DND-41 (cell line): ENCODE measurements at regions not wholly inside any gene's neighbourhood (a gene's known extent, or its start where the extent isn't known, plus 50 kb on each side); places are given as distances from the start of the nearest gene placed in this dataset.

Experiments
- ATAC-seq: fragments of 200-7000 bp; cut with Tn5 transposase; 3 replicates; pipeline ENCODE4 v1.9.1; 2021; ENCODE audit warnings: low read depth; ENCODE audit not compliant: insufficient read depth
- DNase-seq: peaks from one replicate; pipeline ENCODE4 v3.0.0-alpha.2; 2020
- H2AFZ ChIP-seq: 2 replicates; pipeline ENCODE4 v1.6.0; 2012; ENCODE audit warnings: low read depth, low read length
- H3K27ac ChIP-seq: 2 replicates; pipeline ENCODE4 v1.5.1; 2012; ENCODE audit warnings: low read length, inconsistent platforms
- H3K27me3 ChIP-seq: fragments of 200-600 bp; sonication (generic); 2 replicates; pipeline ENCODE4 v1.6.0; 2012; ENCODE audit warnings: low read length, mild to moderate bottlenecking, inconsistent platforms; ENCODE audit not compliant: insufficient read depth, poor library complexity
- H3K36me3 ChIP-seq: 2 replicates; pipeline ENCODE4 v1.5.1; 2012; ENCODE audit warnings: low read length, inconsistent platforms; ENCODE audit not compliant: insufficient read depth
- H3K4me1 ChIP-seq: 2 replicates; pipeline ENCODE4 v1.5.1; 2012; ENCODE audit warnings: mild to moderate bottlenecking, low read length; ENCODE audit not compliant: insufficient read depth
- H3K4me2 ChIP-seq: 2 replicates; pipeline ENCODE4 v1.6.0; 2012; ENCODE audit warnings: mild to moderate bottlenecking, moderate library complexity, low read length, inconsistent platforms; ENCODE audit not compliant: insufficient read depth
- H3K4me3 ChIP-seq, 2 experiments: fragments of 200-600 bp in 1 of 2; shearing (Covaris generic) in 1 of 2; 2 replicates each; pipeline ENCODE4 v1.5.1; 2012 to 2016; ENCODE audit warnings: inconsistent platforms in 2 of 2, low read length in 2 of 2, mild to moderate bottlenecking in 2 of 2, low read depth in 1 of 2, moderate library complexity in 1 of 2
- H3K79me2 ChIP-seq: 2 replicates; pipeline ENCODE4 v1.6.0; 2012; ENCODE audit warnings: low read length, inconsistent platforms; ENCODE audit not compliant: insufficient read depth
- H3K9ac ChIP-seq: 2 replicates; pipeline ENCODE4 v1.6.0; 2012; ENCODE audit warnings: low read depth, mild to moderate bottlenecking, inconsistent platforms, low read length, moderate library complexity
- H3K9me3 ChIP-seq: 2 replicates; pipeline ENCODE4 v1.5.1; 2012; ENCODE audit warnings: low read length, moderate library complexity, mild to moderate bottlenecking, inconsistent platforms; ENCODE audit not compliant: insufficient read depth, severe bottlenecking
- H4K20me1 ChIP-seq: 2 replicates; pipeline ENCODE4 v1.6.0; 2012; ENCODE audit warnings: low read length; ENCODE audit not compliant: insufficient read depth
- EZH2 ChIP-seq: IDR thresholded peaks from 3 replicates; pipeline ENCODE4 v1.6.1; 2012; ENCODE audit warnings: borderline replicate concordance, low read depth, mild to moderate bottlenecking, moderate library complexity, low read length, inconsistent platforms; ENCODE audit not compliant: severe bottlenecking
- TF ChIP-seq, protein P1 (sequence below): IDR thresholded peaks from 2 replicates; pipeline ENCODE4 v1.5.1; 2012; ENCODE audit warnings: borderline replicate concordance, low read length, moderate library complexity, mild to moderate bottlenecking; ENCODE audit not compliant: poor library complexity, severe bottlenecking; ENCODE audit errors: extremely low read depth

GRCh38 chr12:61538951-61539350 lies 721.3 kb upstream of the USP15 start:
- Histone ChIP-seq H3K9ac (no peak overlapping the region), H3K27me3 (no peaks in the 10 kb centered on the region), H3K4me2 (no peak overlapping the region), H3K4me3 (no peak overlapping the region), H3K9me3 (no peaks in the 10 kb centered on the region), H3K79me2 (no peaks in the 10 kb centered on the region), H4K20me1 (no peaks in the 10 kb centered on the region), H2AFZ (no peak overlapping the region), H3K4me1 (no peaks in the 10 kb centered on the region), H3K27ac (no peak overlapping the region), H3K36me3 (no peaks in the 10 kb centered on the region)
- DNase-seq (no peak), ATAC-seq (no peak)
- no peak for TF ChIP-seq EZH2
- TF ChIP-seq, protein P1, sequence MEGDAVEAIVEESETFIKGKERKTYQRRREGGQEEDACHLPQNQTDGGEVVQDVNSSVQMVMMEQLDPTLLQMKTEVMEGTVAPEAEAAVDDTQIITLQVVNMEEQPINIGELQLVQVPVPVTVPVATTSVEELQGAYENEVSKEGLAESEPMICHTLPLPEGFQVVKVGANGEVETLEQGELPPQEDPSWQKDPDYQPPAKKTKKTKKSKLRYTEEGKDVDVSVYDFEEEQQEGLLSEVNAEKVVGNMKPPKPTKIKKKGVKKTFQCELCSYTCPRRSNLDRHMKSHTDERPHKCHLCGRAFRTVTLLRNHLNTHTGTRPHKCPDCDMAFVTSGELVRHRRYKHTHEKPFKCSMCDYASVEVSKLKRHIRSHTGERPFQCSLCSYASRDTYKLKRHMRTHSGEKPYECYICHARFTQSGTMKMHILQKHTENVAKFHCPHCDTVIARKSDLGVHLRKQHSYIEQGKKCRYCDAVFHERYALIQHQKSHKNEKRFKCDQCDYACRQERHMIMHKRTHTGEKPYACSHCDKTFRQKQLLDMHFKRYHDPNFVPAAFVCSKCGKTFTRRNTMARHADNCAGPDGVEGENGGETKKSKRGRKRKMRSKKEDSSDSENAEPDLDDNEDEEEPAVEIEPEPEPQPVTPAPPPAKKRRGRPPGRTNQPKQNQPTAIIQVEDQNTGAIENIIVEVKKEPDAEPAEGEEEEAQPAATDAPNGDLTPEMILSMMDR: peak; percentile 12

- H3K9me3 ChIP-seq: no peaks in the 10 kb centered on the region
- H3K79me2 ChIP-seq: no peaks in the 10 kb centered on the region
- no peak overlapping the region for H3K9ac ChIP-seq
- no peaks in the 10 kb centered on the region for H3K4me1 ChIP-seq
- H4K20me1 ChIP-seq: no peaks in the 10 kb centered on the region
- no peak overlapping the region for H3K4me2 ChIP-seq
- DNase-seq (no peak), ATAC-seq (no peak)
- H3K27ac ChIP-seq: no peak overlapping the region
- no peaks in the 10 kb centered on the region for H3K27me3 ChIP-seq
- TF ChIP-seq, protein P1: no peak
- no peak for TF ChIP-seq EZH2
- H3K4me3 ChIP-seq: no peak overlapping the region
- no peak overlapping the region for H2AFZ ChIP-seq
- no peaks in the 10 kb centered on the region for H3K36me3 ChIP-seq
These were observed 717.7 kb upstream of the USP15 start for GRCh38 chr12:61542551-61542950.

DNA sequence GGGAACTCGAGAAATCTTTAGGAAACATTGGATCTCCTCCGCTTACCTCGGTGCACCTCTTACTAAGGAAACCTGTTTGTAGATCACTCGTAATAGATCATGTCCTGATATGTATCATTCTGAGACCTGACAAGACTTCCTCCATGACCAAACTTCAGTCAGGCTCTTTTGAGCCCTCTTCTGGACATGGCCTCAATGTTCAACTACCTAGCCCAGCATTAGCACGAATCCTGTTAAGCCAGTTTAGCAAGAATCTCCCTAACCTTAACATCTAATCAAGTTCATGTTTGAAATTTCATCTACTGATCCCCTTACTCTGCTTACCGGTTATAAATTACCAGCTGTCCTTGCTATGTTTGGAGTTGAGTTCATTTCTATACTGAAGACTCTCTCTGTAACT lies 713.9 kb upstream of the USP15 start:
- Histone ChIP-seq H3K27ac (no peak overlapping the region), H3K36me3 (no peaks in the 10 kb centered on the region), H2AFZ (no peak overlapping the region), H3K9ac (no peak overlapping the region), H3K4me3 (no peak overlapping the region), H3K4me2 (no peak overlapping the region), H3K79me2 (no peaks in the 10 kb centered on the region), H3K27me3 (no peaks in the 10 kb centered on the region), H3K9me3 (no peaks in the 10 kb centered on the region), H4K20me1 (no peaks in the 10 kb centered on the region), H3K4me1 (no peaks in the 10 kb centered on the region)
- TF ChIP-seq EZH2: no peak
- TF ChIP-seq, protein P1: no peak
- DNase-seq (no peak), ATAC-seq (no peak)

DNA sequence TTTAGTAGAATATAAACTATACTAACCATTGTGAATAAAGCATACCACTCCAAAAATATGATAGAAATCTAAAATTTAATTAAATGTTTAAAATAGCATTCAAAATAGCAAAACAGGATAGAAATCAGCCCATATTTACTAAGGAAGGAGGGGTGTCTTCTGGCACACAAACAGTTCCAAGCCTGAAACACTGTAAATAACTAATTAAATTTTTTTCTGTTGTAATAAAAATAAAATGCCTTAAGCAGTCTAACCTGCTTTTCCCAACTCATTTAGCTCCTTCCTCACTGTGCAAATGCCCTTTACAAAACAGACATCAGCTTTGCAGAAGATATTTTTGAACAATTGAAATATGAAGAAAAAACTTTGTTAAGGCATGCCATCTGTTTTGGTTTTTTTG lies 707.1 kb upstream of the USP15 start:
- no peak for TF ChIP-seq EZH2
- TF ChIP-seq, protein P1: no peak
- H3K9ac ChIP-seq: no peak overlapping the region
- no peaks in the 10 kb centered on the region for H3K36me3 ChIP-seq
- no peak overlapping the region for H3K27ac ChIP-seq
- no peaks in the 10 kb centered on the region for H3K27me3 ChIP-seq
- no peaks in the 10 kb centered on the region for H3K79me2 ChIP-seq
- H2AFZ ChIP-seq: no peak overlapping the region
- ATAC-seq: no peak
- H3K4me2 ChIP-seq: no peak overlapping the region
- H3K4me1 ChIP-seq: no peaks in the 10 kb centered on the region
- no peak overlapping the region for H3K4me3 ChIP-seq
- no peaks in the 10 kb centered on the region for H3K9me3 ChIP-seq
- no peaks in the 10 kb centered on the region for H4K20me1 ChIP-seq
- DNase-seq: no peak
